ENCODE measurements at regions not wholly inside any gene's neighbourhood (a gene's known extent, or its start where the extent isn't known, plus 50 kb on each side); places are given as distances from the start of the nearest gene placed in this dataset.

DNA sequence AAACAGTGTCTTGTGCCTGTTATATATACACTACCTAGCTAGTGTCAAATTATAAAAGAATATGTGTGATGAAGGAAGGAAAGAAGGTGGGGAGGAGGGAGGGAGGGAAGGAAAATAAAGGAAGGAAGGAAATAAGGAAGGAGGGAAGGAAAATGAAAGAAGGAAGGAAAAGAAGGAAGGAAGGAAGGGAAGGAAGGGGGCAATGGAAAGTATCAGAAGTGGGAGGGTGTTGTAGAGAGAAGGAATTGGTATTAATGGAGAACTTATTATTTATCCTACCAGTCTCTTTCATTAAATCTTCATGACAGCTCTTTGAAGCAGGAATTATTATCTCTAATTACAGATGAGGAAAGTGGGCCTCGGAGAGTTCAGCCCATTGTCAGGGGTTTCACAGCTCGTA is 202.4 kb downstream of the SAMD5 start:
- 93% methylated on average over 2 of the region's 2 CpGs; no CpG with 5 or more reads in 1 of the 2 experiments for WGBS, 2 experiments (ENCODE audit: extremely low coverage in 1 of 2, insufficient coverage in 1 of 2, insufficient read length in 1 of 2, insufficient replicate concordance in 2 of 2, low coverage in 1 of 2, low lambda C conversion rate in 2 of 2, missing lambda C conversion rate in 1 of 2)
- H2BK12ac ChIP-seq (ENCODE audit: low read depth, low read length) = no peak overlapping the region
- no peaks in the 10 kb centered on the region for H3K27me3 ChIP-seq (replicated peaks in 1 of 4; ENCODE audit: control insufficient read depth in 3 of 4, extremely low read depth in 1 of 4, insufficient read depth in 3 of 4, low read length in 3 of 4)
- no peak overlapping the region for H3K4me2 ChIP-seq (ENCODE audit: insufficient read depth in 1 of 2, low read depth in 2 of 2, low read length in 2 of 2)
- no peak overlapping the region for H2BK15ac ChIP-seq (ENCODE audit: low read length)
- H3K18ac ChIP-seq (ENCODE audit: extremely low read depth, low read length) = no peak overlapping the region
- DNase-seq (ENCODE audit: low read depth in 1 of 2, low spot score in 2 of 2) = no peak
- H3K9ac ChIP-seq (replicated peaks in 1 of 4; ENCODE audit: extremely low read depth in 1 of 4, low read depth in 3 of 4, low read length in 3 of 4) = no peak overlapping the region
- no peaks in the 10 kb centered on the region for H4K20me1 ChIP-seq (replicated peaks in 1 of 2; ENCODE audit: control insufficient read depth in 1 of 2, insufficient read depth in 2 of 2, low read length in 2 of 2)
- no peaks in the 10 kb centered on the region for H3K79me2 ChIP-seq (ENCODE audit: control insufficient read depth in 1 of 2, insufficient read depth in 2 of 2, low read length in 2 of 2)
- no peak overlapping the region for H3K4ac ChIP-seq (replicated peaks; ENCODE audit: insufficient read length, low read depth, low read length)
- H2BK20ac ChIP-seq (ENCODE audit: low read length) = no peak overlapping the region
- ChIA-PET CTCF (ENCODE audit: partially characterized antibody) (interaction anchor here (1.4 kb wide), 1 partner anchor 204 kb away, joined by 4 read pairs; no protein-coding TSS in a partner anchor), POLR2A (ENCODE audit: partially characterized antibody) (interaction anchor here (0.6 kb wide), 1 partner anchor 231 kb away, joined by 3 read pairs; no protein-coding TSS in a partner anchor)
- H3K79me1 ChIP-seq (ENCODE audit: low read depth, low read length) = no peaks in the 10 kb centered on the region; the same call in 1 of the 2 replicates
- no peaks in the 10 kb centered on the region for H3K36me3 ChIP-seq (ENCODE audit: control insufficient read depth in 2 of 4, insufficient read depth in 4 of 4, low read length in 3 of 4)
- H4K91ac ChIP-seq (replicated peaks; ENCODE audit: insufficient read length, low read length) = no peak overlapping the region
- H3K4me1 ChIP-seq (replicated peaks in 1 of 4; ENCODE audit: control insufficient read depth in 3 of 4, insufficient read depth in 4 of 4, low read length in 3 of 4) = no peaks in the 10 kb centered on the region
- H3K23ac ChIP-seq (ENCODE audit: insufficient read length) = no peak overlapping the region
- no peak overlapping the region for H3K56ac ChIP-seq (replicated peaks; ENCODE audit: insufficient read length, low read depth, low read length)
- H2BK120ac ChIP-seq (replicated peaks; ENCODE audit: low read depth, low read length) = no peak overlapping the region
- H3K23me2 ChIP-seq (ENCODE audit: low read depth, low read length) = no peaks in the 10 kb centered on the region; the same call in 1 of the 2 replicates
- no peak overlapping the region for H4K5ac ChIP-seq (ENCODE audit: insufficient read length, low read depth, low read length)
- TF ChIP-seq JUND (IDR thresholded peaks at IDR 0.05; ENCODE audit: low read length) (no peak), JUN (IDR thresholded peaks at IDR 0.05; ENCODE audit: low read depth, low read length) (no peak), RBBP5 (IDR thresholded peaks at IDR 0.05; ENCODE audit: borderline replicate concordance, low read depth, low read length) (no peak), TEAD4 (IDR thresholded peaks at IDR 0.05; ENCODE audit: low read depth, low read length) (no peak), BACH1 (IDR thresholded peaks at IDR 0.05; ENCODE audit: low read length) (no peak), KDM4A (IDR thresholded peaks at IDR 0.05; ENCODE audit: low read depth, low read length, severe bottlenecking) (no peak), TBP (IDR thresholded peaks at IDR 0.05; ENCODE audit: low read depth, low read length) (no peak), GTF2F1 (IDR thresholded peaks at IDR 0.05; ENCODE audit: borderline replicate concordance, low read depth, low read length) (no peak), RXRA (IDR thresholded peaks at IDR 0.05; ENCODE audit: insufficient read depth, low read depth, low read length) (no peak), KDM5A (IDR thresholded peaks at IDR 0.05; ENCODE audit: low read length) (no peak), CREB1 (IDR thresholded peaks at IDR 0.05) (no peak)
- TF ChIP-seq, protein P1, sequence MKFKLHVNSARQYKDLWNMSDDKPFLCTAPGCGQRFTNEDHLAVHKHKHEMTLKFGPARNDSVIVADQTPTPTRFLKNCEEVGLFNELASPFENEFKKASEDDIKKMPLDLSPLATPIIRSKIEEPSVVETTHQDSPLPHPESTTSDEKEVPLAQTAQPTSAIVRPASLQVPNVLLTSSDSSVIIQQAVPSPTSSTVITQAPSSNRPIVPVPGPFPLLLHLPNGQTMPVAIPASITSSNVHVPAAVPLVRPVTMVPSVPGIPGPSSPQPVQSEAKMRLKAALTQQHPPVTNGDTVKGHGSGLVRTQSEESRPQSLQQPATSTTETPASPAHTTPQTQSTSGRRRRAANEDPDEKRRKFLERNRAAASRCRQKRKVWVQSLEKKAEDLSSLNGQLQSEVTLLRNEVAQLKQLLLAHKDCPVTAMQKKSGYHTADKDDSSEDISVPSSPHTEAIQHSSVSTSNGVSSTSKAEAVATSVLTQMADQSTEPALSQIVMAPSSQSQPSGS (IDR thresholded peaks at IDR 0.05; ENCODE audit: low read length) = no peak
- H2AK5ac ChIP-seq (ENCODE audit: low read depth, low read length) = no peak overlapping the region
- no peak overlapping the region for H3K14ac ChIP-seq (ENCODE audit: insufficient read length)
- H4K8ac ChIP-seq (ENCODE audit: extremely low read depth, insufficient read depth, low read length) = no peak overlapping the region
- H3K27ac ChIP-seq (ENCODE audit: low read depth, low read length) = no peak overlapping the region
- no peaks in the 10 kb centered on the region for H3K9me3 ChIP-seq (ENCODE audit: insufficient read depth in 2 of 2, low read depth in 1 of 2, low read length in 1 of 2)
- H2AFZ ChIP-seq (ENCODE audit: low read length) = no peak overlapping the region
- no peak overlapping the region for H3K4me3 ChIP-seq (ENCODE audit: extremely low read depth in 1 of 4, insufficient read depth in 2 of 4, low read depth in 3 of 4, low read length in 4 of 4)
- no peak overlapping the region for H2BK5ac ChIP-seq (ENCODE audit: low read depth, low read length)
- FAIRE-seq = no peak

All from H1 (cell line).